SK-N-MC (cell line): ENCODE measurements at regions not wholly inside any gene's neighbourhood (a gene's known extent, or its start where the extent isn't known, plus 50 kb on each side); places are given as distances from the start of the nearest gene placed in this dataset.

Experiments
- EZH2 ChIP-seq: fragments of 200-600 bp; sonication (generic); IDR thresholded peaks from one replicate; pipeline ENCODE4 v1.6.1; 2017; ENCODE audit warnings: antibody characterized with exemption
- FOXP2 ChIP-seq: optimal IDR thresholded peaks from 2 replicates; pipeline ENCODE3; 2011; ENCODE audit warnings: mild to moderate bottlenecking, moderate library complexity; ENCODE audit not compliant: insufficient read depth; ENCODE audit errors: extremely low read length, control extremely low read depth
- POLR2AphosphoS5 ChIP-seq: IDR thresholded peaks from 2 replicates; pipeline ENCODE4 v1.6.1; 2012; ENCODE audit warnings: mild to moderate bottlenecking, low read depth, low read length, borderline replicate concordance

DNA sequence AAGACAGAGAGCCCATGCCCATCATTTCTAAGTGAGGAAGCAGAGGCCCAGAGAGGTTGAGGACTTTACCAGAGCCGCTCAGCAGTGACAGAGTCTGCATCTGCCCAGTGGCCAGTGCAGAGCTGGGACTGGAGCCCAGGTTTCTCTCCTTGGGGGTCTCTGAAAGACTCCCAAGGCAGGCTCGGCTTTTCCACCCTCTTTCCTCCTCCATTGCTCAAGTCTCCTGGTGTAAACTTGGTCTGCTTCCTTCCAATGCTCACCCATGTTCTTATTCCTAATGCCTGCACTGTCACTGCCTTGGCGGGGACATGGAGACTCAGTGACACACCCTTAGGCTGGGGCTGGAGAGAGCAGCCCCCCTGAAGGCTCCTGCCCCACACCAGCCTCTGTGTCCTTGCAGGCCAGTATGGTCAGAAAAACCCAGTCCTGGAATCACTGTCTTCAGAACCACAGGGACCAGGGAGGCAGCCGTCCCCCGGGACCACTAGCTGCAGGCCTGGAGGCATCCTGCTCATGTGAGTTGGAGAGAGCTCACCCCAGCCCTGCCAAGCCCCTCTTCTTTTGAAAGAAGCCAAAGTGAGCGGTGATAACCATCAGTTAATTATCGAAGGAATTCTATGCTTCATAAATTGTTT is 211.0 kb upstream of the ZNF536 start:
- TF ChIP-seq POLR2AphosphoS5 (no peak), EZH2 (no peak), FOXP2 (no peak)
